Mesothelial cell of epicardium (in vitro differentiated cells): ENCODE measurements at regions not wholly inside any gene's neighbourhood (a gene's known extent, or its start where the extent isn't known, plus 50 kb on each side); places are given as distances from the start of the nearest gene placed in this dataset.
A peak's percentile ranks its signal among the peaks of the same experiment; 100 is the strongest.

Experiments
- DNase-seq, 2 experiments: peaks; one replicate each; pipeline ENCODE4 v3.0.0; 2021; ENCODE audit warnings: low spot score in 2 of 2; ENCODE audit not compliant: unreplicated experiment in 2 of 2
- H3K27ac Mint-ChIP-seq: 2 replicates; pipeline ENCODE4 v1.8.0; 2021; ENCODE audit warnings: mixed read lengths
- H3K27me3 Mint-ChIP-seq: 2 replicates; pipeline ENCODE4 v1.8.0; 2021; ENCODE audit warnings: low read depth, mixed read lengths
- H3K36me3 Mint-ChIP-seq: 2 replicates; pipeline ENCODE4 v1.8.0; 2021; ENCODE audit warnings: mixed read lengths
- H3K4me1 Mint-ChIP-seq: 2 replicates; pipeline ENCODE4 v1.8.0; 2021; ENCODE audit warnings: mixed read lengths
- H3K4me3 Mint-ChIP-seq: 2 replicates; pipeline ENCODE4 v1.8.0; 2021; ENCODE audit warnings: mild to moderate bottlenecking, moderate library complexity, mixed read lengths
- H3K9me3 Mint-ChIP-seq: 2 replicates; pipeline ENCODE4 v1.8.0; 2021; ENCODE audit warnings: mixed read lengths
- CTCF ChIP-seq: fragments of 200-600 bp; sonication (generic); IDR thresholded peaks from one replicate; pipeline ENCODE4 v1.5.0; 2021; ENCODE audit warnings: antibody characterized with exemption; ENCODE audit not compliant: unreplicated experiment

GRCh38 chr13:20337884-20338551 lies 105.9 kb upstream of the GJB6 start:
- H3K27ac Mint-ChIP-seq = no peak overlapping the region
- H3K27me3 Mint-ChIP-seq = no peaks in the 10 kb centered on the region
- peaks cover 10% of the 10 kb centered on the region for H3K4me1 Mint-ChIP-seq
- TF ChIP-seq CTCF = no peak
- H3K36me3 Mint-ChIP-seq = no peaks in the 10 kb centered on the region
- peaks cover 4% of the 10 kb centered on the region for H3K9me3 Mint-ChIP-seq
- no peak for DNase-seq
- H3K4me3 Mint-ChIP-seq = no peak overlapping the region

GRCh38 chr13:20336761-20337160 lies 104.6 kb upstream of the GJB6 start:
- Mint-ChIP-seq H3K4me3 (no peak overlapping the region), H3K27ac (no peak overlapping the region), H3K36me3 (no peaks in the 10 kb centered on the region), H3K4me1 (peaks cover 20% of the 10 kb centered on the region), H3K9me3 (peaks cover 4% of the 10 kb centered on the region), H3K27me3 (no peaks in the 10 kb centered on the region)
- no peak for DNase-seq
- TF ChIP-seq CTCF = no peak

GRCh38 chr13:20334309-20334708 lies 102.2 kb upstream of the GJB6 start:
- no peak for DNase-seq
- Mint-ChIP-seq H3K4me3 (no peak overlapping the region), H3K27me3 (no peaks in the 10 kb centered on the region), H3K9me3 (peaks cover 17% of the 10 kb centered on the region), H3K36me3 (peaks cover 3% of the 10 kb centered on the region), H3K4me1 (peaks cover 20% of the 10 kb centered on the region), H3K27ac (peak overlapping the region; percentile 35)
- TF ChIP-seq CTCF = no peak

- Mint-ChIP-seq H3K27ac (peak overlapping the region; percentile 48), H3K36me3 (peaks cover 9% of the 10 kb centered on the region), H3K4me3 (no peak overlapping the region), H3K9me3 (peaks cover 33% of the 10 kb centered on the region), H3K27me3 (no peaks in the 10 kb centered on the region), H3K4me1 (peaks cover 18% of the 10 kb centered on the region)
- no peak for DNase-seq
- no peak for TF ChIP-seq CTCF
Measured at GRCh38 chr13:20332361-20333096, 100.4 kb upstream of the GJB6 start.

- Mint-ChIP-seq H3K4me3 (no peak overlapping the region), H3K9me3 (peaks cover 39% of the 10 kb centered on the region), H3K4me1 (peaks cover 18% of the 10 kb centered on the region), H3K36me3 (peaks cover 11% of the 10 kb centered on the region), H3K27me3 (no peaks in the 10 kb centered on the region), H3K27ac (no peak overlapping the region)
- no peak for TF ChIP-seq CTCF
- DNase-seq = no peak
Measured at GRCh38 chr13:20331949-20332348, 99.8 kb upstream of the GJB6 start.
